GM21447 (cell line): ENCODE measurements at regions not wholly inside any gene's neighbourhood (a gene's known extent, or its start where the extent isn't known, plus 50 kb on each side); places are given as distances from the start of the nearest gene placed in this dataset.

Experiments used
- ATAC-seq: cut with Tn5 transposase; IDR thresholded peaks from one replicate; pipeline ENCODE4 v1.9.1; 2021; ENCODE audit not compliant: unreplicated experiment

DNA sequence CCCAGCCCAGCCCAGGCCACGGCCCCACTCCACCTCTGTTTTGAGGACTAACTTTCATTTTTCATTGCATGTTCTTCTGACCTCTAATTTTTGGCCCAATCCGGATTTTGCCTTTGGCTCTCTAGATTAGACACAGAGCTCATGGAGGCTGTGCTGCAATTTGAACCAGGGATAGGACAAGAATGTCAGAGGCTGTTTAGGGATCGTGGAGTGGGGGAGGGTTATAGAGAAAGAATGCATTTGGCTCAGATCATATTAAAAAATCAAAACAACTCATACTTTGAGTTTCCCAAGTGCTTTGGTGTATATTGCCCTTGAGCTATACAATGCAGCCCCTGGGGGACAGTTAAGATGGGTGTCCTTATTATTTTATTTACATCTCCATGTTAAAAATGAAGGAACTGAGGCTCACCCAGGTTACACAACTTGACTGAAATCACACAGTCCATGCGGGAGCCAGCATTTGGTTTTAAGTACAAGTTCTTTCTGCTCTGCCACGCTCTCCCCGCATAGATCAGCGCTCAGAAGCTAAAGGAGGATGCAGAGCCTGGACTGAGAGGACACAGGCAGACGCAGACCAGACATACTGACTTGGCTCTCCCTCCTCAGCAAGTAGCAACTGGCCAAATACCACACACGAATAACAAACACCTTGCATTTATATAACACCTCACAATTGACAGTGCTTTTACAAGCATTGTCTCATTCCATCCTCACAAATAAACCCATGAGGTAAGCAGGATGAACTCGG, 126.4 kb upstream of the RAI14 start:
- no peak for ATAC-seq

GRCh38 chr5:34530637-34531036, 125.5 kb upstream of the RAI14 start:
- ATAC-seq: no peak

- no peak for ATAC-seq
These were observed 124.3 kb upstream of the RAI14 start for GRCh38 chr5:34531751-34532360.

GRCh38 chr5:34533582-34534522, 122.3 kb upstream of the RAI14 start:
- ATAC-seq: peak; percentile 92

DNA sequence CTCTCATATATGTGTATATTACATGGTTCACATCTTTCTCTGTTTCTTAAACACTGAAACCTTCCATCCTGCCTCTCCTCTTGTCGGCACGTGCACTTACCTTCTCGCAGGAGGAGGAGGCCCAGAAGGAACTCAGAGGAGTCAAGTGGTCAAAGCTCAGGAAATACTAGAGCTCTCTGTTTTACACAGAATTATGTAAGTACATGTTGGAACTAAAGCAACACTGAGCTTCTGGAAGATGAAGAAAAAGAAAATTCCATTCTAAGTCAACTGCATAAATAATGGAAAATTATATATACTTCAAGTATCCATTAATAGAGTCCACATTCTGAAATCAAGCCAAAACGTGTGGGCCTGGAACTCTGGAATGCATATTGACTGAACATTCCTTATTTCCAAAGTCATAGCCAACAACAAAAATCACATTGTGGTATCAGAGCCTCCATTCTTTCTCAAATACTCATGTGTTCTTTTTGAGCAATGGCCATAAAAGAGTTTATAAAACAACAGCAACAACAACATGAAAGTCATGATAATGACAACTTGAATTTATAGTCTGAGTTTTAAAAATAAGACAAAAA, 121.5 kb upstream of the RAI14 start:
- ATAC-seq: no peak

- ATAC-seq: no peak
These were observed 120.7 kb upstream of the RAI14 start for GRCh38 chr5:34535433-34535832.

DNA sequence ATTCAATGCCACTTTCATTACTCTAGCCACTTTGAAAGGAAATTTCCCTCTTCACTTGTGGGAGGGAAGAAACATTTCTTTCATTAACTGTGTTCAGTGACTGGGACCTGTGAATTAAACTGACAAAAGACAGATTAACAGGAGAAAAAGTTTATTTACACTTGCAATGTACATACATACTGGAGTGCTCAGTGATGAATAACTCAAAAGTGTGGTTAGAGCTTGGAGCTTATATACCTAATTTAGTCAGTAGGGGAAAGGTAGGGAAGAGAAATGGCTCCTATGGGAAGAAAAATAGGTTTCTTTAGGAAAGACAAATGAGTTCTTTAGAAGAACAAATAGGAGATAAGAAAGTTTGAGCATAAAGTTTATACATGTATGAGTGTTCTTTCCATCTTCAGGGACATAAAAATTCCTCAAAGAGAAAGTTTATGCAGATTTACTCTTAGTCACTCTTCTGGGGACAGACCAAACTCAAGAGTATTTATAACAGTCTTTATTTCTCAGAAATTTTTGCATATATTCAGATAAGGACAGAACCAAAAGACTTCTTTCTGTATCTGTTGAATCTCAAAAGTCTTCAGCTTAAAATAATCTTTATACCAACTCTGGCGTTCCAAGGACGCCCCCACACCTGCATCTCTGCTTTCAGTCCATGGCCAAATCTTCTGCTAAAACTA, 120.0 kb upstream of the RAI14 start:
- no peak for ATAC-seq

DNA sequence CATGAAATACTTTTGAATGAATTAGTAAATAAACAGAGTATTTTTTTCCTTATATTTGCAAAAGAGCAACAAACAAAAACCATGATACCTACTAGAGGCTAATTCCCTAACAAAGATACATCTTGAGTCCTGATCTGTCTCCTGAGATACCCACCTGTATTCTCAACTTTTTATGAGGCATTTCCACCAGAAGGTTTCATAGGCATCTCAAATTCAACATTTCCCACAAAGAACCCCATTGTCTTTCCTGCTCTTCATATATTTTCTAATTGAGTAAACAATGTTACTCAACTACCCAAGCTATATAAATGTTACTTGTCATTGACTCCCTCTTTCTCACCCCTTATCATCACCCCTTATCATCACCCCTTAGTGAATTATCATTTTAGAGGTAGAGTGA, 119.4 kb upstream of the RAI14 start:
- no peak for ATAC-seq

DNA sequence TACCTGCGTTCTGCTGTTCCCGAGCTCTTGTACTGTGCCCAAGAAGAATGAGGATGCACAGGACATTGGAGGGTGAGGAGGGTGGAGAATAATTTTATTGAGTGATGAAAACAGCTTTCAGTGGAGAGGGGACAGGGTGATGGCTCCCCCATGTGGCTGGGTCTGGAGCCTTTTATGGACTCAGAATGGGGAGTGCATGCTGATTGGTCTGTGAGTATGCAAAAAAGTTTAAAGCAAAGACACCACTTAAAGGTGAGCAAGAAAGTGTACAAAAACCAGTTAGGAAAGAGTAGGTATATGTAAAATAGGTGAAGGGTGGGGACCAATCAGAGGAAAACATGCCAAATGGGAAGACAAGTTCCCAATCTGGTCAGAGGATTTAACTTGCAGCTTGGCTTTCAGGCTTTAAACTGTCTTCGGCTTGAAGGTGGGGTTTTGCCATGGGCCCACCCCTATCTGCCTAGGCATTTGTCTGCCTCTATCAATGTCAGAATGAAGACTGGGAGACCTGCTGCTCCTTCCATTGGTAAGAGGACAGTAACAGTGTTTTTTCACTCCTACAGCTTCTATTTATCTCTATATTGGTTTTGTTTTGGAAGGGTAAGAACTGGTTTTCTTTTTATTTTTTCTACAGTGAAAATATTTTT, 118.0 kb upstream of the RAI14 start:
- no peak for ATAC-seq

GRCh38 chr5:34539183-34539582, 116.9 kb upstream of the RAI14 start:
- ATAC-seq: no peak

DNA sequence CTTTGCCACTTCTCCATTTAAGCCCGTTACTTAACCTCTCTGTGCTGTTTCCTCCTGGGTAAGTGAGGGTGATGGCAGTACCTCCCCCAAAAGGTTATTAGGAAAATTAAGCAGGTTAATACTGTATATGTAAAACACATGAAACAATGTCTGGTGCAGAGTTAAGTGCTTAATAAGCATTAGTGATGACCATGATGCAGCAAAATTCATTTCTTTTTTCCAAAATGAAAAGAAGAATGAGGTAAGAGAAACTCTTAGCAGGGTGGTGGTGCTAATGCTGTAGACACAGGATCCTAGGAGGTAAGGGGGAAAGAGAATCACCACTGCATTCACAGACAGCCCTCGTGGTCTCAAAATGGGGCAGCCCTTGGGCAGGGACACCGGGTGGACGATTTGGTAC, 115.1 kb upstream of the RAI14 start:
- no peak for ATAC-seq

- no peak for ATAC-seq
These were observed 113.3 kb upstream of the RAI14 start for GRCh38 chr5:34542818-34543217.

- no peak for ATAC-seq
These were observed 112.4 kb upstream of the RAI14 start for GRCh38 chr5:34543687-34544086.

GRCh38 chr5:34544403-34544802, 111.7 kb upstream of the RAI14 start:
- ATAC-seq: no peak

- no peak for ATAC-seq
These were observed 111.0 kb upstream of the RAI14 start for GRCh38 chr5:34545164-34545563.

DNA sequence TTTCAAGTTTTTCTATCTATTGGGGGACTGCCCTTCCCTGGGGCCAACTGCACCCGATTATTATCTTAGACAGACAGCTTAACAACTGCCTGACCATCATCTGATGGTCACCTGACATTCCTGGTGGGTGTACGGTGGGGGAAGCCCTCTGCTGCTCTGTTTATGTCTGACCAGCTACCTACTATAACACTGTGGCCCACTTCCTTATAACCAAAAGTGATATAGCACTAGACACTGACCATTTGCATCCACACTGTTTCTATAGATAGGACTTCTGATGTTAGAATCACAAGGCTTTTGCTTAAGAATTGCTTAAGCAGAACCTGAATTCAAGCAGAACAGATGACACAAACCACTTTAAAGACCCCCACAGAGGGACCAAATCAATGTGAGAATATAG, 110.5 kb upstream of the RAI14 start:
- ATAC-seq: no peak

GRCh38 chr5:34547300-34548085, 108.6 kb upstream of the RAI14 start:
- ATAC-seq: no peak

GRCh38 chr5:34548086-34548403, 108.1 kb upstream of the RAI14 start:
- no peak for ATAC-seq

GRCh38 chr5:34550247-34550646, 105.9 kb upstream of the RAI14 start:
- no peak for ATAC-seq

DNA sequence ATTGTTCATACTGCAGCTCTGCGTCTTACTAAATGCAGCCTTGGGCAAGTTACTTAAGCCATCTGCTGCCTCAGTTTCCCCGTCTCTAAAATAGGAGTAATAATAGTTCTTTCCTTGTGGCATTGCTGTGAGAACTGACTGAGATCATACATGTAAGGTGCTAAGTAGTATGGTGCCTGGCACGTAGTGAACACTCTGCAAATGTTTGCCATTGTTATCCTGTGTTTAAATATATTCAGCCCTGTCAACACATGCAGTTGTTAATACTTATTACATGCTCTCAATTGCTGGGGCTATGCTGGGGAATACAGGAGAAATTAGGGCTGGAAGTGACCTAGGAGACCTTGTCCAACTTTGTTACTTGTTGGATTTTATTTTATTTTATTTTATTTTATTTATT, 105.2 kb upstream of the RAI14 start:
- ATAC-seq: no peak
